AG04450 (cell line): ENCODE measurements at regions not wholly inside any gene's neighbourhood (a gene's known extent, or its start where the extent isn't known, plus 50 kb on each side); places are given as distances from the start of the nearest gene placed in this dataset.

ENCODE experiments used
- CTCF ChIA-PET: fragments of 300-600, 350-600 bp; formaldehyde crosslinking; extraction: SDS; loops from one replicate; lab custom pipeline; 2022; ENCODE audit warnings: antibody characterized with exemption, inconsistent platforms; lab: Charles Lee
- POLR2A ChIA-PET: fragments of 350-600 bp; formaldehyde crosslinking; extraction: SDS; loops from one replicate; lab custom pipeline; 2021; ENCODE audit warnings: antibody characterized with exemption, inconsistent platforms; lab: Yijun Ruan, JAX
- DNase-seq: peaks from one replicate; pipeline ENCODE4 v3.0.0-alpha.2; 2011; ENCODE audit warnings: low read depth, low spot score
- H3K27ac ChIP-seq: one replicate; pipeline ENCODE4 v1.5.1; 2012; ENCODE audit warnings: low read depth, low read length, control low read depth
- H3K27me3 ChIP-seq: one replicate; pipeline ENCODE4 v1.6.0; 2012; ENCODE audit warnings: low read length; ENCODE audit not compliant: control insufficient read depth, insufficient read depth
- H3K4me3 ChIP-seq: 2 replicates; pipeline ENCODE4 v1.5.1; 2011; ENCODE audit warnings: mild to moderate bottlenecking, low read depth, low read length, control low read depth
- H3K9me3 ChIP-seq: 2 replicates; pipeline ENCODE4 v1.5.1; 2012; ENCODE audit warnings: low read length; ENCODE audit not compliant: control insufficient read depth, insufficient read depth
- CTCF ChIP-seq: IDR thresholded peaks from 2 replicates; pipeline ENCODE4 v1.5.1; 2011; ENCODE audit warnings: low read depth, low read length, control low read depth, inconsistent platforms

GRCh38 chr20:59441860-59442810, 141.7 kb downstream of the EDN3 start:
- no peak overlapping the region for H3K27ac ChIP-seq
- TF ChIP-seq CTCF, result no peak
- no peak for DNase-seq
- no peak overlapping the region for H3K4me3 ChIP-seq
- ChIA-PET CTCF (no interaction called here), POLR2A (no interaction called here)
- H3K27me3 ChIP-seq, result no peaks in the 10 kb centered on the region
- peaks cover 4% of the 10 kb centered on the region; the same call in 1 of the 2 replicates for H3K9me3 ChIP-seq

DNA sequence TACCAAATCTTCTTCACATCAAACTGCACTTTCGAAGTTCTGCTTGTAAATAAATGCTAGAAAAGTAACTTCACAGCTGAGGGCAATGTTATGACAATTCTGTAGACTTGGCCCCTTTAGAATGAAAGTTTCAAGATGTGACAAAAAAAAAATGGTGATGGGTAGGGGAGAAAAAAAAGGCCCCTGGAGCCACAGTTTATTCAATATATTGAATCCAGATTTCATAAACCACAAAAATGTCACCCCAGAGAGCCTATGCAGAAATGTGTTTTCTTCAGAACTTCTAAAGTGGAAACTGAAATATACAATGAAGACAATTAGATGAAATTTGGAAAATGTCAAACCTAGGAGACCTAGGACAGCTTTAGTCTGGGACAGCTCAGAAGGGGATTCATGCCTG, 143.1 kb downstream of the EDN3 start:
- Histone ChIP-seq H3K27me3 (no peaks in the 10 kb centered on the region), H3K27ac (no peak overlapping the region), H3K4me3 (no peak overlapping the region), H3K9me3 (peaks cover 4% of the 10 kb centered on the region; the same call in 1 of the 2 replicates)
- no peak for DNase-seq
- TF ChIP-seq CTCF, result no peak
- POLR2A ChIA-PET, result no interaction called here
- CTCF ChIA-PET, result no interaction called here

DNA sequence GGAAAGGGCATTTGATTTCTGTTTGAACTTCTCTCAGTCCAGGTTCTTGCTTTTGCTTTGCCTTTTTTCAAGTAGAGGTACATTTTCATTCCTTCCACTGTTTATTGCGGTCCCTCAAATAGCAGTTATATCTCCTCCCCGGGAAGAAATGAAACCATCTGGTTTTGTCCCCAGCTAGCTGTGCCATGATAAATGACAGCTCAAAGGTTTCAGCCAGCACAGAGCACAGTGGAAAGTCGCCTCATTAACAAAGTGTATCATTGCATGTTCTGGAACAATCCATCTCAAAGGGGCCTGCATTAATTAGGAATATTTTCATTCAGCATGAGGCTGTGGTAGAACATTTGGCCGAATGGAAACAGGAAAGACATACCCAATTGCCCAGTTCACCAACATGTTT, 146.0 kb downstream of the EDN3 start:
- ChIA-PET POLR2A (no interaction called here), CTCF (no interaction called here)
- TF ChIP-seq CTCF, result no peak

GRCh38 chr20:59448196-59448595, 147.8 kb downstream of the EDN3 start:
- no peak for TF ChIP-seq CTCF
- Histone ChIP-seq H3K27me3 (no peaks in the 10 kb centered on the region), H3K27ac (no peak overlapping the region), H3K4me3 (no peak overlapping the region), H3K9me3 (no peaks in the 10 kb centered on the region)
- ChIA-PET POLR2A (no interaction called here), CTCF (interaction anchor here (1.6 kb wide), 1 partner anchor 8 kb away, joined by 3 read pairs; no protein-coding TSS in a partner anchor)
- no peak for DNase-seq

More for the DNA sequence above, 146.0 kb downstream of the EDN3 start:
- no peak for DNase-seq
- no peaks in the 10 kb centered on the region for H3K9me3 ChIP-seq
- no peak overlapping the region for H3K27ac ChIP-seq
- H3K4me3 ChIP-seq, result no peak overlapping the region
- H3K27me3 ChIP-seq, result no peaks in the 10 kb centered on the region

GRCh38 chr20:59448851-59449444, 148.5 kb downstream of the EDN3 start:
- no peaks in the 10 kb centered on the region for H3K9me3 ChIP-seq
- ChIA-PET POLR2A (no interaction called here), CTCF (no interaction called here)
- no peak overlapping the region for H3K27ac ChIP-seq
- no peak for DNase-seq
- no peak for TF ChIP-seq CTCF
- no peaks in the 10 kb centered on the region for H3K27me3 ChIP-seq
- H3K4me3 ChIP-seq, result no peak overlapping the region
